ENCODE measurements at regions not wholly inside any gene's neighbourhood (a gene's known extent, or its start where the extent isn't known, plus 50 kb on each side); places are given as distances from the start of the nearest gene placed in this dataset.

DNA sequence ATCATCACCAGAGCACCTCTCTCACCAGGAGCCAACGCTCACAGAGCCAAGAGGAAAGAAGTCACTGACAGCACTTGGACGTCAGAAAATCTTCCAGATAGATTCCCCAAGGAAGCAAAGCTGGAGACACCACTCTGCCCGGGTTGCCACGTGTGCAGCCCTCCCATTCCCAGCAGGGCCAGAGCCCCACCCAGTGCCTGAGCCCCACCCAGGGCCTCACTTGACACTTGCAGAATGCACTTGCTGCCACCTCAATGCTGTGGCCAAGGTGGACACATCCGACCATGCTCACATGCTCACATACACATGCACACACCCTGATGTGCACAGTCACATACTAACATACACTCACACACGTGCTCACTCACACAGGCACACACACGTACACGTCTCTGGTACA lies 240.7 kb downstream of the RBFOX3 start:
- TF ChIP-seq ZFX (IDR thresholded peaks at IDR 0.05), result no peak
- TF ChIP-seq, protein P1, sequence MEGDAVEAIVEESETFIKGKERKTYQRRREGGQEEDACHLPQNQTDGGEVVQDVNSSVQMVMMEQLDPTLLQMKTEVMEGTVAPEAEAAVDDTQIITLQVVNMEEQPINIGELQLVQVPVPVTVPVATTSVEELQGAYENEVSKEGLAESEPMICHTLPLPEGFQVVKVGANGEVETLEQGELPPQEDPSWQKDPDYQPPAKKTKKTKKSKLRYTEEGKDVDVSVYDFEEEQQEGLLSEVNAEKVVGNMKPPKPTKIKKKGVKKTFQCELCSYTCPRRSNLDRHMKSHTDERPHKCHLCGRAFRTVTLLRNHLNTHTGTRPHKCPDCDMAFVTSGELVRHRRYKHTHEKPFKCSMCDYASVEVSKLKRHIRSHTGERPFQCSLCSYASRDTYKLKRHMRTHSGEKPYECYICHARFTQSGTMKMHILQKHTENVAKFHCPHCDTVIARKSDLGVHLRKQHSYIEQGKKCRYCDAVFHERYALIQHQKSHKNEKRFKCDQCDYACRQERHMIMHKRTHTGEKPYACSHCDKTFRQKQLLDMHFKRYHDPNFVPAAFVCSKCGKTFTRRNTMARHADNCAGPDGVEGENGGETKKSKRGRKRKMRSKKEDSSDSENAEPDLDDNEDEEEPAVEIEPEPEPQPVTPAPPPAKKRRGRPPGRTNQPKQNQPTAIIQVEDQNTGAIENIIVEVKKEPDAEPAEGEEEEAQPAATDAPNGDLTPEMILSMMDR (conservative IDR thresholded peaks at IDR 0.05), result no peak
- no peak overlapping the region for H3K27ac ChIP-seq

- no peak for TF ChIP-seq ZFX (IDR thresholded peaks at IDR 0.05)
- TF ChIP-seq, protein P1 (conservative IDR thresholded peaks at IDR 0.05), result no peak
- no peak overlapping the region for H3K27ac ChIP-seq
Measured at GRCh38 chr17:79369532-79369931, 241.3 kb downstream of the RBFOX3 start.

DNA sequence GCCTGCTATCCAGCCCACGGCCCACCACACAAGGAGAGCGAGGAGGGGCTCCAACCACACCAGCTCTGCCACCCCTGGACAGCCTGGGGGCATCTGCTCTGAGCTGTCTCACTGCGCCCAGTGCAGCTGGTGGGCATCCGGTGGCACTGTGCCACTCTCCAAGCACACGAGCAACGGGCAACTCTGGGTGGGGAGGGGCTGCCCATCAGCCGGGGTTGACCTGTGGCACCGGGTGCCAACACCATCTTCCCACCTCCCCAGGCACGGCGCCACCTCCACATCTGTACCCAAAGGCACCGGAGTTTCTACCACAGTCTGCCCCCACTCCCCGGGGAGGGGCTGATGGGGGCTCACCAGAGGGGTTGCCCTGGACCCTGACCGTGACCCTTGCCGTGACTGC lies 241.8 kb downstream of the RBFOX3 start:
- TF ChIP-seq, protein P1 (conservative IDR thresholded peaks at IDR 0.05), result no peak
- no peak overlapping the region for H3K27ac ChIP-seq

- no peak overlapping the region for H3K27ac ChIP-seq
- TF ChIP-seq, protein P1 (conservative IDR thresholded peaks at IDR 0.05), result no peak
- TF ChIP-seq ZFX (IDR thresholded peaks at IDR 0.05), result no peak
Measured at GRCh38 chr17:79368521-79368920, 242.3 kb downstream of the RBFOX3 start.

GRCh38 chr17:79366988-79367571 lies 243.8 kb downstream of the RBFOX3 start:
- H3K27ac ChIP-seq, result no peak overlapping the region
- TF ChIP-seq, protein P1 (conservative IDR thresholded peaks at IDR 0.05), result no peak
- no peak for TF ChIP-seq ZFX (IDR thresholded peaks at IDR 0.05)

DNA sequence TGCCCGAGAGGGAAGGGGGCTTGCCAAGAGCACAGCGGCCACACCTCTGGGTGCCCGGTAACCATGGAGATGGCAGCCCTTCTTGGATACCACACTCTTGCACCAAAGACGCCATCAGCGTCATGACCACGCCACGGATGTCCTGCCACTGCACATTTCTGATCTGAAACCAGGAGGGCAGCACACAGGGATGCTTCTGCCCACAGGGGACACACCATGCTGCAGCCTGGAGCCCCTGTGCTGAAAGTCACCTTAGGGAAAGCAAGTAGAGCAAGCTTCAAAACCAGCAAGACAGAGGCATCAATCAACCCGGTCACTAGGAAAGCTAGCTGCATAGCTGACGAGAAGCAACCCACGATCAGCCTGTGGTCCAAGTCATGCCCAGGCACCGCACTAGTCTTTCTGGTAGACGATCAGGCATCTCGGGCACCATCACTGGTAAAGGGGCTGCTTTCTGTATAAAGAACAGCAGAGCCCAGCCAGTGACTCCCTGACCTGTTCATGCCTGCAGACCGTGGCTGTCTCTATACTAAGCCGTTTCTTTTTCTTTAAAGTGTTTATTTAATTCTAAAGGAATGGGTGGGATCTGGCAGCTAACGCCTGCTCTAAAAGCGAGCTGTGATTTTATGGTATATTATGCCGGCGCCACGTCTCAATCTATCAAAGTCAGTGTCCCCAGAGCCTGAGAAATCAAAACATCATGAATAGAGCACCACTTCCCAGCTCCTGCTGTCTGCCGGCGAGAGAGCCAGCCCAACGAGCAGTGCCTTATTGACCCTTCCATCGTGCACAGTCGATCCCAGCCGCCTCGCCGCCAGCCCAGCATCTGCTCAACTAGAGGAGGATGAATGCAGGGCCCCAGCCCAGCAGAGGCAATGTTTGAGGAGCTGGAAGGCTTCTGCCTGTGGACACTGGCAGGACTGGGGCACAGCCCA lies 244.7 kb downstream of the RBFOX3 start:
- H3K27ac ChIP-seq, result no peak overlapping the region
- TF ChIP-seq ZFX (IDR thresholded peaks at IDR 0.05), result no peak
- TF ChIP-seq, protein P1 (conservative IDR thresholded peaks at IDR 0.05), result no peak

DNA sequence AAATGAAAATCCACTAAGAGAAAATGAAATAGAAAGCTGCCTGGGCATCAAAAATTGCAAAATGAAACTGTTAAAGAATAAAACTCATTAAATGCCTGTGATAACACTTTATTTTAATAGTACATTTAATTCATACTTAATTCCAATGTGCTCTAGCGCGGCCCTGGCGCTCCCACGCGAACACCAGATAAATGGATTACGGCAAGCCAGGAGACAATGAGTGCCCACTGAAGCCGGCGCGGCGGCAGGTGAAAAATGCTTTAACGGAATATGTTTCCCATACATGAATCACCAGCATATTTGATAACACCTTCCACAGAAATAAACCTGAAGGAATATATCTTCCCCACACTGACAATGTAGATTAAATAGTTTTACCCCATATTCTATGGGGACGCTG lies 245.5 kb downstream of the RBFOX3 start:
- TF ChIP-seq, protein P1 (conservative IDR thresholded peaks at IDR 0.05), result no peak
- TF ChIP-seq ZFX (IDR thresholded peaks at IDR 0.05), result no peak
- no peak overlapping the region for H3K27ac ChIP-seq

All from C4-2B (cell line).